Prostate gland (tissue), 2 donors: ENCODE measurements at regions not wholly inside any gene's neighbourhood (a gene's known extent, or its start where the extent isn't known, plus 50 kb on each side); places are given as distances from the start of the nearest gene placed in this dataset.

Experiments used
- POLR2A ChIP-seq: fragments of 450-650 bp; IDR thresholded peaks from one replicate; pipeline ENCODE4 v1.6.1; 2016; ENCODE audit warnings: antibody characterized with exemption, mild to moderate bottlenecking
- POLR2AphosphoS5 ChIP-seq: sonication (generic); formaldehyde crosslinking; IDR thresholded peaks from one replicate; pipeline ENCODE4 v1.6.1; 2017; ENCODE audit warnings: antibody characterized with exemption
- TF ChIP-seq, protein P1 (sequence below), 4 experiments: fragments of 200-600 bp in 2 of 4; fragments of 450-650 bp in 2 of 4; sonication (generic) in 2 of 4; IDR thresholded peaks; 1 replicate in 3 of 4; 2 replicates in 1 of 4; pipeline ENCODE4 v1.5.1; 2016 to 2019; ENCODE audit warnings: antibody characterized with exemption in 4 of 4, mild to moderate bottlenecking in 2 of 4, moderate library complexity in 2 of 4

DNA sequence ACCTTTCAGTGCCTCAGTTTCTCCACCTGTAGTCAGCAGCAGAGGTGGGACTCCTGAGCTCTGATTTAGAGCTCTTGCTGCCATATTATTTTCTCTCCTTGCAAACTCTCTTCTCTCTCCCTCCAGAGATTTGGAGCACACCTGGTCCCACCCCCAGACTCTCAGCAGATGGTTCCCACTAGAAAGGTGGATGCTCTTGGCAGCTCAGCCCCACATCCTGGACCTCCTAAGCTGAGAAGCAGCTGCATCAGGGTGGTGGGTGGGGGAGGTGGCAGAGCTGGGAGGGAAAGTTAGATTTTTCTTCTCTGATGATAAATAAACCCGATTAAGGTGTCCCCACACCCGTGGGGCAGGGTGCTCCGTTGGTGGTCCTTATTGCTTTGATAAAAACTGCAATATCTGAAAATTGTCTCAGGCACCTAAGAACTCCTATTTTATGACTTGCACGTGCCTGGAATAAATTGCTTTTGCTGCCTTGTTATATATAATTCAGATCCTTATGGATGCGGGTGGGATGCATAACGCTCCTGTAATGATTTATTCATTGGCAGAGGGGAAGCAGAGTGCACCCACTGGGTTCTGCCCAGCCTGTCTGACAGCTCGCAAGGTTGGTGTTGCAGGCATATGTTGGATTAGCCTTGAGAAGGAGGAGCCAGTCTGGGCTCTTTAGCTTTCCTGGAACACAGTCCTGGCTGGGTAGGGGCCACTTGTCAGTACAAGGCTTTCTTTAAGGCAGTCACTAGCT is 214.2 kb downstream of the SUDS3 start:
- TF ChIP-seq, protein P1, sequence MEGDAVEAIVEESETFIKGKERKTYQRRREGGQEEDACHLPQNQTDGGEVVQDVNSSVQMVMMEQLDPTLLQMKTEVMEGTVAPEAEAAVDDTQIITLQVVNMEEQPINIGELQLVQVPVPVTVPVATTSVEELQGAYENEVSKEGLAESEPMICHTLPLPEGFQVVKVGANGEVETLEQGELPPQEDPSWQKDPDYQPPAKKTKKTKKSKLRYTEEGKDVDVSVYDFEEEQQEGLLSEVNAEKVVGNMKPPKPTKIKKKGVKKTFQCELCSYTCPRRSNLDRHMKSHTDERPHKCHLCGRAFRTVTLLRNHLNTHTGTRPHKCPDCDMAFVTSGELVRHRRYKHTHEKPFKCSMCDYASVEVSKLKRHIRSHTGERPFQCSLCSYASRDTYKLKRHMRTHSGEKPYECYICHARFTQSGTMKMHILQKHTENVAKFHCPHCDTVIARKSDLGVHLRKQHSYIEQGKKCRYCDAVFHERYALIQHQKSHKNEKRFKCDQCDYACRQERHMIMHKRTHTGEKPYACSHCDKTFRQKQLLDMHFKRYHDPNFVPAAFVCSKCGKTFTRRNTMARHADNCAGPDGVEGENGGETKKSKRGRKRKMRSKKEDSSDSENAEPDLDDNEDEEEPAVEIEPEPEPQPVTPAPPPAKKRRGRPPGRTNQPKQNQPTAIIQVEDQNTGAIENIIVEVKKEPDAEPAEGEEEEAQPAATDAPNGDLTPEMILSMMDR (IDR thresholded peaks at IDR 0.05), result no peak
- TF ChIP-seq POLR2A (no peak), POLR2AphosphoS5 (no peak)
